Transverse colon (tissue), 4 donors: ENCODE measurements at regions not wholly inside any gene's neighbourhood (a gene's known extent, or its start where the extent isn't known, plus 50 kb on each side); places are given as distances from the start of the nearest gene placed in this dataset.

Source experiments
- DNase-seq: peaks from one replicate; pipeline ENCODE4 v3.0.0-alpha.2; 2019
- H3K27ac ChIP-seq, 4 donors: fragments of 200-600 bp; sonication (generic); 2 replicates each; pipeline ENCODE4 v1.5.1; 2016 to 2018; ENCODE audit warnings: inconsistent platforms in 4 of 4
- H3K27me3 ChIP-seq: fragments of 200-600 bp; sonication (generic); 2 replicates; pipeline ENCODE4 v1.5.1; 2017; ENCODE audit warnings: inconsistent platforms
- H3K36me3 ChIP-seq, 4 donors: fragments of 200-600 bp; sonication (generic); 2 replicates each; pipeline ENCODE4 v1.5.1; 2017 to 2019; ENCODE audit warnings: inconsistent platforms in 4 of 4
- H3K4me1 ChIP-seq, 4 donors: fragments of 200-600 bp; sonication (generic); 2 replicates each; pipeline ENCODE4 v1.5.1; 2017 to 2020; ENCODE audit warnings: inconsistent platforms in 4 of 4
- H3K4me3 ChIP-seq, 4 donors: fragments of 200-600 bp; sonication (generic); 1 replicate in 1 of 4; 2 replicates in 3 of 4; pipeline versions ENCODE4 v1.5.1 to v1.6.1; 2017 to 2019; ENCODE audit warnings: inconsistent platforms in 4 of 4
- H3K9me3 ChIP-seq, 2 donors: fragments of 200-600 bp; sonication (generic); 2 replicates each; pipeline ENCODE4 v1.5.1; 2017 to 2019; ENCODE audit warnings: inconsistent platforms in 2 of 2
- CTCF ChIP-seq, 5 experiments: fragments of 200-600 bp in 3 of 5; fragments of 450-650 bp in 2 of 5; sonication (generic) in 3 of 5; IDR thresholded peaks; 1 replicate in 2 of 5; 2 replicates in 3 of 5; pipeline ENCODE4 v1.5.1; 2016 to 2017; ENCODE audit warnings: antibody characterized with exemption in 5 of 5, inconsistent platforms in 3 of 5, mild to moderate bottlenecking in 2 of 5, moderate library complexity in 1 of 5
- EP300 ChIP-seq: sonication (generic); formaldehyde crosslinking; IDR thresholded peaks from one replicate; pipeline ENCODE4 v1.6.1; 2017; ENCODE audit warnings: antibody characterized with exemption, low read depth
- POLR2A ChIP-seq: fragments of 450-650 bp; IDR thresholded peaks from one replicate; pipeline ENCODE4 v1.6.1; 2016; ENCODE audit warnings: antibody characterized with exemption, mild to moderate bottlenecking, moderate library complexity
- POLR2AphosphoS5 ChIP-seq, 3 donors: sonication (generic); formaldehyde crosslinking; IDR thresholded peaks; one replicate each; pipeline ENCODE4 v1.6.1; 2016; ENCODE audit warnings: antibody characterized with exemption in 3 of 3
- WGBS, 2 donors: methylation state at CpG; one replicate each; pipeline ENCODE4 v1.1.5; 2018; ENCODE audit warnings: low coverage in 1 of 2; 5-methylcytosine and 5-hydroxymethylcytosine counted together
- in situ Hi-C, 4 donors: fragments of 200-750 bp; cut with MboI; loops; one replicate each; pipeline versions ENCODE4 v1.15.0 to v1.15.1; 2017; ENCODE audit warnings: low sequenced_read_pairs in 3 of 4, low pct_ligation_motif_present in 1 of 4, low pct_unique_long_range_greater_than_20kb in 1 of 4
- intact Hi-C: fragments of 100-400 bp; cut with DNase I; formaldehyde crosslinking; loops from one replicate; pipeline ENCODE4 v1.15.1; 2023; ENCODE audit warnings: low total_unique reads

- no peaks in the 10 kb centered on the region for H3K4me1 ChIP-seq
- WGBS, 2 donors: 83 to 85% methylated on average over 5 of the region's 5 CpGs
- no peak overlapping the region for H3K27ac ChIP-seq
- no peaks in the 10 kb centered on the region for H3K36me3 ChIP-seq
- DNase-seq: no peak
- in situ Hi-C loops (no loop called here), intact Hi-C loops (no loop called here)
- H3K9me3 ChIP-seq: no peaks in the 10 kb centered on the region
- no peak overlapping the region for H3K4me3 ChIP-seq
- H3K27me3 ChIP-seq: no peaks in the 10 kb centered on the region
- TF ChIP-seq POLR2AphosphoS5 (IDR thresholded peaks at IDR 0.05): no peak
- TF ChIP-seq POLR2A: no peak
- no peak for TF ChIP-seq CTCF (IDR thresholded peaks at IDR 0.05)
- no peak for TF ChIP-seq EP300
Measured at GRCh38 chr20:55778796-55779195, 226.5 kb downstream of the CBLN4 start.

- no peak for DNase-seq
- Histone ChIP-seq H3K27me3 (no peaks in the 10 kb centered on the region), H3K36me3 (no peaks in the 10 kb centered on the region), H3K4me3 (no peak overlapping the region), H3K9me3 (no peaks in the 10 kb centered on the region), H3K4me1 (no peaks in the 10 kb centered on the region), H3K27ac (no peak overlapping the region)
- 76% methylated on average over 2 of the region's 2 CpGs; no CpG with 5 or more reads in 1 of the 2 donors for WGBS, 2 donors
- TF ChIP-seq CTCF (IDR thresholded peaks at IDR 0.05) (no peak), EP300 (no peak), POLR2A (no peak), POLR2AphosphoS5 (IDR thresholded peaks at IDR 0.05) (no peak)
- in situ Hi-C loops: no loop called here
- intact Hi-C loops: no loop called here
Measured at GRCh38 chr20:55777641-55778040, 227.7 kb downstream of the CBLN4 start.

GRCh38 chr20:55776176-55776575, 229.1 kb downstream of the CBLN4 start:
- Histone ChIP-seq H3K27ac (no peak overlapping the region), H3K4me3 (no peak overlapping the region), H3K9me3 (no peaks in the 10 kb centered on the region), H3K36me3 (no peaks in the 10 kb centered on the region), H3K27me3 (no peaks in the 10 kb centered on the region), H3K4me1 (no peaks in the 10 kb centered on the region)
- in situ Hi-C loops (no loop called here), intact Hi-C loops (no loop called here)
- 65 to 68% methylated on average over 3 of the region's 3 CpGs for WGBS, 2 donors
- DNase-seq: no peak
- no peak for TF ChIP-seq POLR2A
- TF ChIP-seq EP300: no peak
- TF ChIP-seq POLR2AphosphoS5 (IDR thresholded peaks at IDR 0.05): no peak
- no peak for TF ChIP-seq CTCF (IDR thresholded peaks at IDR 0.05)

- Histone ChIP-seq H3K4me1 (no peaks in the 10 kb centered on the region), H3K27me3 (no peaks in the 10 kb centered on the region), H3K27ac (no peak overlapping the region), H3K4me3 (no peak overlapping the region), H3K9me3 (no peaks in the 10 kb centered on the region), H3K36me3 (no peaks in the 10 kb centered on the region)
- in situ Hi-C loops (loop anchor here in 1 of 4 donors (25.0 kb wide), 1 partner anchor 112 kb away; no protein-coding TSS in a partner anchor), intact Hi-C loops (no loop called here)
- DNase-seq: no peak
- WGBS, 2 donors: 86 to 91% methylated on average over 6 of the region's 6 CpGs
- TF ChIP-seq POLR2AphosphoS5 (IDR thresholded peaks at IDR 0.05): no peak
- no peak for TF ChIP-seq POLR2A
- no peak for TF ChIP-seq EP300
- no peak for TF ChIP-seq CTCF (IDR thresholded peaks at IDR 0.05)
Measured at GRCh38 chr20:55774628-55775027, 230.7 kb downstream of the CBLN4 start.
